ENCODE measurements at regions not wholly inside any gene's neighbourhood (a gene's known extent, or its start where the extent isn't known, plus 50 kb on each side); places are given as distances from the start of the nearest gene placed in this dataset.

DNA sequence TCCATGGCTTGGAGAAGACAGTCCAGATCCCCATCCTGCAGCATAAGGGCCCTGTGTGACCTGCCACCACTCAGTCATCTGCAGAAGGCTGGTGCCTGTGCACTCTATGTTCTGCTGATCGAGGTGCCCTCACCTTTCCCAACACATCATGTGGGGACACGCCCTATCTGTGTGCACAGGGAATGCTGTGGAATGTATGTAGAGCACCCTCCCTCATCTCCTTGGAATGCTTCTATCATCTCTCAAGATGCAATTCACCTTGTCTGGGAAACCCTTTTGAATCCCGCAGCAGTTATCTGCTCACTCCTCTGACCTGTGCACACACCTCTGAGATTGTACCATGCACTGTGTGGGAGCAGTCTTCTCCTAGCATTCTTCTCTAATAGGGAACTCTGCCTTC lies 207.2 kb upstream of the SSTR4 start:
- ChIA-PET CTCF (no interaction called here), POLR2A (ENCODE audit: unreplicated experiment) (no interaction called here)
- Histone ChIP-seq H3K14ac (replicated peaks; ENCODE audit: low read depth, low read length) (no peak overlapping the region), H4K91ac (ENCODE audit: insufficient read depth, low read depth, low read length) (no peak overlapping the region), H3K9ac (ENCODE audit: low read depth, low read length) (no peak overlapping the region), H3K9me1 (ENCODE audit: insufficient read depth, low read length) (no peaks in the 10 kb centered on the region), H2AK9ac (replicated peaks; ENCODE audit: low read depth, low read length, poor library complexity) (no peak overlapping the region), H2BK15ac (ENCODE audit: low read depth, low read length) (no peak overlapping the region), H2AFZ (replicated peaks; ENCODE audit: low read length, poor library complexity) (no peak overlapping the region), H2BK20ac (ENCODE audit: low read depth, low read length) (no peak overlapping the region), H4K8ac (ENCODE audit: low read depth in 2 of 2, low read length in 2 of 2) (no peak overlapping the region), H2BK5ac (ENCODE audit: low read depth, low read length, poor library complexity, severe bottlenecking) (no peak overlapping the region), H4K20me1 (ENCODE audit: insufficient read depth, low read length) (no peaks in the 10 kb centered on the region), H4K5ac (ENCODE audit: low read depth, low read length) (no peak overlapping the region), H3K4me1 (ENCODE audit: control insufficient read depth, insufficient read depth, low read length) (no peaks in the 10 kb centered on the region; the same call in 1 of the 2 replicates), H3K23ac (ENCODE audit: low read depth, low read length) (no peak overlapping the region), H3K36me3 (ENCODE audit: control insufficient read depth, insufficient read depth, low read length) (no peaks in the 10 kb centered on the region), H3K27ac (ENCODE audit: insufficient read depth, low read length) (no peak overlapping the region), H3K79me1 (ENCODE audit: low read depth in 1 of 2, low read length in 2 of 2) (no peaks in the 10 kb centered on the region), H3K4me2 (ENCODE audit: low read depth, low read length) (no peak overlapping the region), H3K4me3 (ENCODE audit: insufficient read depth, low read depth, low read length) (no peak overlapping the region), H3K9me3 (ENCODE audit: control insufficient read depth, insufficient read depth, low read length) (no peaks in the 10 kb centered on the region), H3K4ac (ENCODE audit: low read depth, low read length) (no peak overlapping the region), H3K27me3 (ENCODE audit: control insufficient read depth, insufficient read depth, low read length) (peaks cover 4% of the 10 kb centered on the region), H3K18ac (ENCODE audit: low read depth, low read length) (no peak overlapping the region), H2BK120ac (ENCODE audit: low read depth, low read length) (no peak overlapping the region), H3K56ac (ENCODE audit: extremely low read depth, insufficient read depth, low read length) (no peak overlapping the region), H2AK5ac (ENCODE audit: low read depth, low read length) (no peak overlapping the region)
- intact Hi-C loops (cut with micrococcal nuclease), result no loop called here
- BruUV-seq (replicated peaks), result no TSS peak
- no peak for ATAC-seq (ENCODE audit: low read depth)
- dilution Hi-C loops (cut with HindIII; ENCODE audit: low sequenced_read_pairs, unreplicated experiment), result no loop called here
- DNase-seq, result no peak
- in situ Hi-C loops (cut with MboI; ENCODE audit: low sequenced_read_pairs), result no loop called here
- 80% methylated on average over 1 of the region's 3 CpGs; no CpG with 5 or more reads in 1 of the 2 experiments for WGBS, 2 experiments (ENCODE audit: extremely low coverage in 2 of 2, insufficient read length in 1 of 2)
- TF ChIP-seq, protein P1, sequence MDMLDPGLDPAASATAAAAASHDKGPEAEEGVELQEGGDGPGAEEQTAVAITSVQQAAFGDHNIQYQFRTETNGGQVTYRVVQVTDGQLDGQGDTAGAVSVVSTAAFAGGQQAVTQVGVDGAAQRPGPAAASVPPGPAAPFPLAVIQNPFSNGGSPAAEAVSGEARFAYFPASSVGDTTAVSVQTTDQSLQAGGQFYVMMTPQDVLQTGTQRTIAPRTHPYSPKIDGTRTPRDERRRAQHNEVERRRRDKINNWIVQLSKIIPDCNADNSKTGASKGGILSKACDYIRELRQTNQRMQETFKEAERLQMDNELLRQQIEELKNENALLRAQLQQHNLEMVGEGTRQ (IDR thresholded peaks at IDR 0.05; ENCODE audit: low read depth, low read length), result no peak
- TF ChIP-seq RCOR1 (IDR thresholded peaks at IDR 0.05; ENCODE audit: insufficient replicate concordance, low read length), result no peak
- no peak for TF ChIP-seq NFE2L2 (IDR thresholded peaks at IDR 0.05; ENCODE audit: low read depth, low read length)
- no peak for TF ChIP-seq CHD1 (IDR thresholded peaks at IDR 0.05; ENCODE audit: low read depth, low read length)
- TF ChIP-seq RAD21 (IDR thresholded peaks at IDR 0.05; ENCODE audit: low read length), result no peak
